MM.1S (cell line): ENCODE measurements at regions not wholly inside any gene's neighbourhood (a gene's known extent, or its start where the extent isn't known, plus 50 kb on each side); places are given as distances from the start of the nearest gene placed in this dataset.

Source experiments
- EZH2 ChIP-seq: fragments of 300-600 bp; sonication (generic); optimal IDR thresholded peaks from 2 replicates; pipeline ENCODE3; 2017; ENCODE audit warnings: low read depth, mild to moderate bottlenecking, antibody characterized with exemption, low read length, mixed read lengths
- TF ChIP-seq, protein P1 (sequence below): fragments of 300-600 bp; sonication (generic); IDR thresholded peaks from 2 replicates; pipeline ENCODE4 v1.5.1; 2016; ENCODE audit warnings: antibody characterized with exemption, low read length, mixed read lengths

DNA sequence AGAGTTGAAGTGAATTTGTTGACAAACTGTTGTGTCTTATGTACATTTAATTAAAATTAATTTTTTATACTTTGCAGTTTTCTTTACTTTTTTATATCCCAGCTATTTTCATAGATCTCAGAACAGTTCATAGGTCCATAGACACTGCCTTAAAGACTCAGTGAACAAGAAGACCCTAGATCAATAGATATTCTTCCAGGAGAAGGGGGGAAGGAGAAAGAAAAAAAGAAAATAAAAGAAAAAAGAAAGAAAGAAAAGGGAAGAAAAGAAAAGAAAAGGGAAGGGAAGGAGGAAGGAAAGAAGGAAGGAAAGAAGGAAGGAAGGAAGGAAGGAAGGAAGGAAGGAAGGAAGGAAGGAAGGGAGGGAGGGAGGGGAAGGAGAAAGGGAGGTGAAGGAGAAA lies 130.8 kb downstream of the MAFB start:
- TF ChIP-seq, protein P1, sequence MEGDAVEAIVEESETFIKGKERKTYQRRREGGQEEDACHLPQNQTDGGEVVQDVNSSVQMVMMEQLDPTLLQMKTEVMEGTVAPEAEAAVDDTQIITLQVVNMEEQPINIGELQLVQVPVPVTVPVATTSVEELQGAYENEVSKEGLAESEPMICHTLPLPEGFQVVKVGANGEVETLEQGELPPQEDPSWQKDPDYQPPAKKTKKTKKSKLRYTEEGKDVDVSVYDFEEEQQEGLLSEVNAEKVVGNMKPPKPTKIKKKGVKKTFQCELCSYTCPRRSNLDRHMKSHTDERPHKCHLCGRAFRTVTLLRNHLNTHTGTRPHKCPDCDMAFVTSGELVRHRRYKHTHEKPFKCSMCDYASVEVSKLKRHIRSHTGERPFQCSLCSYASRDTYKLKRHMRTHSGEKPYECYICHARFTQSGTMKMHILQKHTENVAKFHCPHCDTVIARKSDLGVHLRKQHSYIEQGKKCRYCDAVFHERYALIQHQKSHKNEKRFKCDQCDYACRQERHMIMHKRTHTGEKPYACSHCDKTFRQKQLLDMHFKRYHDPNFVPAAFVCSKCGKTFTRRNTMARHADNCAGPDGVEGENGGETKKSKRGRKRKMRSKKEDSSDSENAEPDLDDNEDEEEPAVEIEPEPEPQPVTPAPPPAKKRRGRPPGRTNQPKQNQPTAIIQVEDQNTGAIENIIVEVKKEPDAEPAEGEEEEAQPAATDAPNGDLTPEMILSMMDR: no peak
- no peak for TF ChIP-seq EZH2
